Subcutaneous abdominal adipose tissue (tissue), 5 donors: ENCODE measurements at regions not wholly inside any gene's neighbourhood (a gene's known extent, or its start where the extent isn't known, plus 50 kb on each side); places are given as distances from the start of the nearest gene placed in this dataset.
"Not testable (repeated sequence)": the region's sequence is repeated elsewhere in the genome, so short reads cannot be mapped to it uniquely, and the experiment has no call there.

Source experiments
- H3K27ac ChIP-seq: one replicate; pipeline ENCODE4 v1.7.0; 2013; ENCODE audit warnings: low read depth, mild to moderate bottlenecking, inconsistent platforms, low read length, moderate library complexity
- H3K27me3 ChIP-seq, 5 donors: one replicate each; pipeline ENCODE4 v1.7.0; 2013; ENCODE audit warnings: low read length in 5 of 5, inconsistent platforms in 1 of 5; ENCODE audit not compliant: control insufficient read depth in 5 of 5, insufficient read depth in 4 of 5
- H3K36me3 ChIP-seq, 5 donors: one replicate each; pipeline ENCODE4 v1.7.0; 2013; ENCODE audit warnings: low read length in 5 of 5; ENCODE audit not compliant: control insufficient read depth in 5 of 5, insufficient read depth in 5 of 5
- H3K4me1 ChIP-seq, 5 donors: one replicate each; pipeline ENCODE4 v1.7.0; 2013; ENCODE audit warnings: low read length in 5 of 5, mild to moderate bottlenecking in 3 of 5, moderate library complexity in 1 of 5; ENCODE audit not compliant: control insufficient read depth in 5 of 5, insufficient read depth in 5 of 5
- H3K4me3 ChIP-seq, 5 donors: one replicate each; pipeline ENCODE4 v1.7.0; 2013; ENCODE audit warnings: low read length in 5 of 5, low read depth in 1 of 5
- H3K9ac ChIP-seq, 5 donors: one replicate each; pipeline ENCODE4 v1.7.0; 2013; ENCODE audit warnings: low read length in 5 of 5, mild to moderate bottlenecking in 4 of 5, moderate library complexity in 3 of 5
- H3K9me3 ChIP-seq, 5 donors: one replicate each; pipeline ENCODE4 v1.7.0; 2013; ENCODE audit warnings: low read length in 5 of 5; ENCODE audit not compliant: control insufficient read depth in 5 of 5
- donor health status: healthy.
- donor health status: healthy.
- donor health status: healthy.
- donor health status: healthy.
- donor health status: healthy.

GRCh38 chr10:121276822-121277221 is 321.4 kb downstream of the FGFR2 start:
- Histone ChIP-seq H3K4me3 (no peak overlapping the region), H3K27me3 (peaks cover 0 to 2% (median 0%) of the 10 kb centered on the region in 5 donors), H3K4me1 (peaks cover 0 to 6% (median 3%) of the 10 kb centered on the region in 5 donors), H3K36me3 (no peaks in the 10 kb centered on the region), H3K9ac (no peak overlapping the region), H3K27ac (no peak overlapping the region), H3K9me3 (peaks cover 0 to 2% (median 0%) of the 10 kb centered on the region in 5 donors)

- not testable (repeated sequence) for H3K4me3 ChIP-seq, H3K27me3 ChIP-seq, H3K4me1 ChIP-seq, H3K9me3 ChIP-seq, H3K9ac ChIP-seq, H3K27ac ChIP-seq, H3K36me3 ChIP-seq
Observed at GRCh38 chr10:121278386-121278785, 319.9 kb downstream of the FGFR2 start.

- H3K9me3 ChIP-seq: peaks cover 0 to 2% (median 0%) of the 10 kb centered on the region in 5 donors
- no peak overlapping the region for H3K4me3 ChIP-seq
- no peaks in the 10 kb centered on the region for H3K36me3 ChIP-seq
- H3K27me3 ChIP-seq: no peaks in the 10 kb centered on the region
- no peak overlapping the region for H3K9ac ChIP-seq
- peaks cover 0 to 17% (median 10%) of the 10 kb centered on the region in 5 donors for H3K4me1 ChIP-seq
- H3K27ac ChIP-seq: no peak overlapping the region
Observed at GRCh38 chr10:121281576-121281975, 316.7 kb downstream of the FGFR2 start.

- Histone ChIP-seq H3K9me3 (peaks cover 0 to 2% (median 0%) of the 10 kb centered on the region in 5 donors), H3K4me1 (peaks cover 0 to 17% (median 10%) of the 10 kb centered on the region in 5 donors), H3K27me3 (no peaks in the 10 kb centered on the region), H3K4me3 (no peak overlapping the region), H3K27ac (no peak overlapping the region), H3K9ac (no peak overlapping the region), H3K36me3 (no peaks in the 10 kb centered on the region)
Observed at GRCh38 chr10:121282264-121282663, 316.0 kb downstream of the FGFR2 start.

GRCh38 chr10:121282797-121283515 is 315.3 kb downstream of the FGFR2 start:
- Histone ChIP-seq H3K27ac (no peak overlapping the region), H3K4me1 (peaks cover 0 to 17% (median 10%) of the 10 kb centered on the region in 5 donors), H3K36me3 (no peaks in the 10 kb centered on the region), H3K4me3 (no peak overlapping the region), H3K9ac (no peak overlapping the region), H3K27me3 (no peaks in the 10 kb centered on the region), H3K9me3 (peaks cover 0 to 2% (median 0%) of the 10 kb centered on the region in 5 donors)

GRCh38 chr10:121284936-121285335 is 313.3 kb downstream of the FGFR2 start:
- peaks cover 0 to 17% (median 10%) of the 10 kb centered on the region in 5 donors for H3K4me1 ChIP-seq
- no peak overlapping the region for H3K27ac ChIP-seq
- H3K36me3 ChIP-seq: no peaks in the 10 kb centered on the region
- H3K4me3 ChIP-seq: no peak overlapping the region
- H3K9me3 ChIP-seq: no peaks in the 10 kb centered on the region
- H3K27me3 ChIP-seq: no peaks in the 10 kb centered on the region
- no peak overlapping the region for H3K9ac ChIP-seq

GRCh38 chr10:121285406-121286196 is 312.6 kb downstream of the FGFR2 start:
- no peaks in the 10 kb centered on the region for H3K36me3 ChIP-seq
- H3K27me3 ChIP-seq: no peaks in the 10 kb centered on the region
- no peak overlapping the region for H3K4me3 ChIP-seq
- no peaks in the 10 kb centered on the region for H3K9me3 ChIP-seq
- H3K27ac ChIP-seq: no peak overlapping the region
- peaks cover 0 to 17% (median 10%) of the 10 kb centered on the region in 5 donors for H3K4me1 ChIP-seq
- H3K9ac ChIP-seq: no peak overlapping the region

- Histone ChIP-seq H3K4me3 (no peak overlapping the region), H3K27ac (no peak overlapping the region), H3K27me3 (peaks cover 0 to 6% (median 5%) of the 10 kb centered on the region in 5 donors), H3K9ac (no peak overlapping the region), H3K9me3 (no peaks in the 10 kb centered on the region), H3K36me3 (no peaks in the 10 kb centered on the region), H3K4me1 (peaks cover 0 to 11% (median 6%) of the 10 kb centered on the region in 5 donors)
Observed at GRCh38 chr10:121288011-121288410, 310.2 kb downstream of the FGFR2 start.

GRCh38 chr10:121288864-121289661 is 309.2 kb downstream of the FGFR2 start:
- peaks cover 0 to 10% (median 5%) of the 10 kb centered on the region in 5 donors for H3K27me3 ChIP-seq
- H3K4me3 ChIP-seq: no peak overlapping the region
- no peak overlapping the region for H3K27ac ChIP-seq
- no peaks in the 10 kb centered on the region for H3K9me3 ChIP-seq
- no peak overlapping the region for H3K9ac ChIP-seq
- peaks cover 0 to 11% (median 7%) of the 10 kb centered on the region in 5 donors for H3K4me1 ChIP-seq
- no peaks in the 10 kb centered on the region for H3K36me3 ChIP-seq
